SK-N-SH treated with all-trans-retinoic acid at 6 μM for 48 hours (cell line): ENCODE measurements at regions not wholly inside any gene's neighbourhood (a gene's known extent, or its start where the extent isn't known, plus 50 kb on each side); places are given as distances from the start of the nearest gene placed in this dataset.

Experiments
- ARNTL ChIP-seq: fragments of 450-650 bp; formaldehyde crosslinking; IDR thresholded peaks from 2 replicates; pipeline ENCODE4 v1.5.0; 2020; ENCODE audit warnings: low read depth, mild to moderate bottlenecking, moderate library complexity, borderline replicate concordance
- CREB5 ChIP-seq: fragments of 250-450 bp; sonication (Bioruptor Pico); IDR thresholded peaks from 2 replicates; pipeline ENCODE4 v1.5.1; 2020; ENCODE audit warnings: low read depth, mild to moderate bottlenecking, moderate library complexity
- CSRNP3 ChIP-seq: fragments of 250-450 bp; sonication (Bioruptor Pico); IDR thresholded peaks from 2 replicates; pipeline ENCODE4 v1.5.1; 2021; ENCODE audit warnings: mild to moderate bottlenecking, moderate library complexity
- ESRRG ChIP-seq: fragments of 250-450 bp; sonication (Bioruptor Pico); IDR thresholded peaks from 2 replicates; pipeline ENCODE4 v1.6.1; 2021; ENCODE audit warnings: mild to moderate bottlenecking
- PATZ1 ChIP-seq: fragments of 250-450 bp; sonication (Bioruptor Pico); IDR thresholded peaks from 2 replicates; pipeline ENCODE4 v1.8.0; 2020; ENCODE audit warnings: mild to moderate bottlenecking, moderate library complexity, borderline replicate concordance
- PPARA ChIP-seq: fragments of 250-450 bp; sonication (Bioruptor Pico); IDR thresholded peaks from 2 replicates; pipeline ENCODE4 v1.5.0; 2020; ENCODE audit warnings: mild to moderate bottlenecking, borderline replicate concordance
- TSHZ2 ChIP-seq: fragments of 250-450 bp; sonication (Bioruptor Pico); IDR thresholded peaks from 2 replicates; pipeline ENCODE4 v1.5.0; 2020; ENCODE audit warnings: mild to moderate bottlenecking, moderate library complexity
- ZFP30 ChIP-seq: fragments of 450-650 bp; formaldehyde crosslinking; IDR thresholded peaks from 2 replicates; pipeline ENCODE4 v1.5.0; 2022; ENCODE audit warnings: mild to moderate bottlenecking, moderate library complexity

GRCh38 chr17:13263746-13264145 is 245.9 kb upstream of the ELAC2 start:
- TF ChIP-seq PATZ1 (CRISPR knock-in tag): no peak
- no peak for TF ChIP-seq TSHZ2 (CRISPR knock-in tag)
- no peak for TF ChIP-seq ARNTL (CRISPR knock-in tag)
- TF ChIP-seq CREB5 (CRISPR knock-in tag): no peak
- TF ChIP-seq ESRRG (CRISPR knock-in tag): no peak
- TF ChIP-seq CSRNP3 (CRISPR knock-in tag): no peak
- TF ChIP-seq PPARA (CRISPR knock-in tag): no peak
- no peak for TF ChIP-seq ZFP30 (CRISPR knock-in tag)
